ENCODE measurements at regions not wholly inside any gene's neighbourhood (a gene's known extent, or its start where the extent isn't known, plus 50 kb on each side); places are given as distances from the start of the nearest gene placed in this dataset.

DNA sequence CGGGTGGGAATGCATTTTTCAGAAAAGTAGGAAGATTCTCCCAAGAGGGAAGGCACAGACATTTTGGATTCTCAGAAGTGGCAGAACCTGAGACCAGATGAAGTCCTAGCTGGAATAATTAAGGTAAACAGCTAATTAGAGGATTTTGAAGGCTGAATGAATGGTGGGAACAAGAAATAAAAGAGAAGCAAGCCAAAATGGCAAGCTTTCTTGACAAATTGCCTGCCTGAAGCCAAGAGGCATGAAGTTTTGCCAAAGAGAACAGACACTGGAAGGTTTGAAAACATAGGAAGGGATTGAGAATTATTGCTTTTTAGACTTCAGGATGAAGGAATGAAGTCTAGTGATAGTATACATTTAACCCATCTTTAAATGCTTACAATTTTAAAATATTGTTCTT lies 115.0 kb upstream of the SEM1 start:
- TF ChIP-seq SRF (IDR thresholded peaks at IDR 0.05; ENCODE audit: low read depth) (no peak), POLR2A (IDR thresholded peaks at IDR 0.05; ENCODE audit: borderline replicate concordance, extremely low read depth, insufficient read depth, insufficient read length) (no peak), EZH2 (IDR thresholded peaks at IDR 0.05) (no peak), SP1 (IDR thresholded peaks at IDR 0.05; ENCODE audit: low read depth) (no peak), JUND (IDR thresholded peaks at IDR 0.05) (no peak), ZNF274 (IDR thresholded peaks at IDR 0.05; ENCODE audit: low read depth, low read length) (no peak), EZH2phosphoT487 (IDR thresholded peaks at IDR 0.05; ENCODE audit: borderline replicate concordance) (no peak), EGR1 (IDR thresholded peaks at IDR 0.05; ENCODE audit: low read depth) (no peak), POLR2AphosphoS5 (IDR thresholded peaks at IDR 0.05; ENCODE audit: low read depth, low read length) (no peak)
- TF ChIP-seq, protein P1, sequence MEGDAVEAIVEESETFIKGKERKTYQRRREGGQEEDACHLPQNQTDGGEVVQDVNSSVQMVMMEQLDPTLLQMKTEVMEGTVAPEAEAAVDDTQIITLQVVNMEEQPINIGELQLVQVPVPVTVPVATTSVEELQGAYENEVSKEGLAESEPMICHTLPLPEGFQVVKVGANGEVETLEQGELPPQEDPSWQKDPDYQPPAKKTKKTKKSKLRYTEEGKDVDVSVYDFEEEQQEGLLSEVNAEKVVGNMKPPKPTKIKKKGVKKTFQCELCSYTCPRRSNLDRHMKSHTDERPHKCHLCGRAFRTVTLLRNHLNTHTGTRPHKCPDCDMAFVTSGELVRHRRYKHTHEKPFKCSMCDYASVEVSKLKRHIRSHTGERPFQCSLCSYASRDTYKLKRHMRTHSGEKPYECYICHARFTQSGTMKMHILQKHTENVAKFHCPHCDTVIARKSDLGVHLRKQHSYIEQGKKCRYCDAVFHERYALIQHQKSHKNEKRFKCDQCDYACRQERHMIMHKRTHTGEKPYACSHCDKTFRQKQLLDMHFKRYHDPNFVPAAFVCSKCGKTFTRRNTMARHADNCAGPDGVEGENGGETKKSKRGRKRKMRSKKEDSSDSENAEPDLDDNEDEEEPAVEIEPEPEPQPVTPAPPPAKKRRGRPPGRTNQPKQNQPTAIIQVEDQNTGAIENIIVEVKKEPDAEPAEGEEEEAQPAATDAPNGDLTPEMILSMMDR (IDR thresholded peaks at IDR 0.05 in 2 of 3, conservative IDR thresholded peaks at IDR 0.05 in 1 of 3; ENCODE audit: borderline replicate concordance in 1 of 3, insufficient read depth in 1 of 3, low read depth in 2 of 3, low read length in 2 of 3), result no peak
